ENCODE measurements at regions not wholly inside any gene's neighbourhood (a gene's known extent, or its start where the extent isn't known, plus 50 kb on each side); places are given as distances from the start of the nearest gene placed in this dataset.
A peak's percentile ranks its signal among the peaks of the same experiment; 100 is the strongest.

- no peak for TF ChIP-seq CTCF (IDR thresholded peaks at IDR 0.05)
- no peaks in the 10 kb centered on the region for H3K36me3 ChIP-seq
- no peaks in the 10 kb centered on the region for H3K4me1 ChIP-seq
- DNase-seq, result no peak
- no peak overlapping the region for H3K4me3 ChIP-seq
- H3K27ac ChIP-seq, result no peak overlapping the region
- H3K9me3 ChIP-seq, result no peaks in the 10 kb centered on the region
- no peaks in the 10 kb centered on the region for H3K27me3 ChIP-seq
- peak; percentile 28 to 79 (median 64) for ATAC-seq
- WGBS, 2 donors, result 52 to 60% methylated on average over 3 of the region's 3 CpGs
- FAIRE-seq, result no peak
- intact Hi-C loops (cut with DNase I), result no loop called here
Measured at GRCh38 chr1:96865731-96866685, 144.4 kb downstream of the PTBP2 start.

- Histone ChIP-seq H3K27ac (no peak overlapping the region), H3K4me1 (no peaks in the 10 kb centered on the region), H3K9me3 (no peaks in the 10 kb centered on the region), H3K4me3 (no peak overlapping the region), H3K27me3 (no peaks in the 10 kb centered on the region), H3K36me3 (no peaks in the 10 kb centered on the region)
- TF ChIP-seq CTCF (IDR thresholded peaks at IDR 0.05), result no peak
- ATAC-seq (no peak), DNase-seq (no peak), FAIRE-seq (no peak)
- intact Hi-C loops (cut with DNase I), result no loop called here
- WGBS, 2 donors, result 63 to 68% methylated on average over 2 of the region's 2 CpGs
Measured at GRCh38 chr1:96872757-96873156, 151.2 kb downstream of the PTBP2 start.

- 21 to 44% methylated on average over 1 of the region's 1 CpG for WGBS, 2 donors
- Histone ChIP-seq H3K36me3 (no peaks in the 10 kb centered on the region), H3K27me3 (no peaks in the 10 kb centered on the region), H3K4me3 (no peak overlapping the region), H3K4me1 (no peaks in the 10 kb centered on the region), H3K9me3 (no peaks in the 10 kb centered on the region), H3K27ac (no peak overlapping the region)
- intact Hi-C loops (cut with DNase I), result no loop called here
- DNase-seq (no peak), FAIRE-seq (no peak), ATAC-seq (no peak)
- TF ChIP-seq CTCF (IDR thresholded peaks at IDR 0.05), result no peak
Measured at GRCh38 chr1:96878640-96879039, 157.1 kb downstream of the PTBP2 start.

- no peaks in the 10 kb centered on the region for H3K27me3 ChIP-seq
- H3K36me3 ChIP-seq, result no peaks in the 10 kb centered on the region
- TF ChIP-seq CTCF (IDR thresholded peaks at IDR 0.05), result no peak
- no peak overlapping the region for H3K4me3 ChIP-seq
- no peaks in the 10 kb centered on the region for H3K9me3 ChIP-seq
- ATAC-seq (no peak), FAIRE-seq (peak; percentile 29), DNase-seq (no peak)
- no peak overlapping the region for H3K27ac ChIP-seq
- intact Hi-C loops (cut with DNase I), result no loop called here
- H3K4me1 ChIP-seq, result no peaks in the 10 kb centered on the region
Measured at GRCh38 chr1:96880626-96881025, 159.0 kb downstream of the PTBP2 start.

- Histone ChIP-seq H3K27me3 (no peaks in the 10 kb centered on the region), H3K4me1 (no peaks in the 10 kb centered on the region), H3K9me3 (no peaks in the 10 kb centered on the region), H3K27ac (no peak overlapping the region), H3K36me3 (no peaks in the 10 kb centered on the region), H3K4me3 (no peak overlapping the region)
- FAIRE-seq (no peak), ATAC-seq (no peak), DNase-seq (no peak)
- intact Hi-C loops (cut with DNase I), result no loop called here
- WGBS, 2 donors, result 52 to 53% methylated on average over 2 of the region's 2 CpGs
- TF ChIP-seq CTCF (IDR thresholded peaks at IDR 0.05), result no peak
Measured at GRCh38 chr1:96882096-96882495, 160.5 kb downstream of the PTBP2 start.

Measured in pancreas (tissue), 10 donors.